HEK293 (cell line): ENCODE measurements at regions not wholly inside any gene's neighbourhood (a gene's known extent, or its start where the extent isn't known, plus 50 kb on each side); places are given as distances from the start of the nearest gene placed in this dataset.

Experiments
- HOXA7 ChIP-seq: sonication (generic); formaldehyde crosslinking; IDR thresholded peaks from 2 replicates; pipeline ENCODE4 v1.8.1; 2022; ENCODE audit warnings: missing genetic modification reagents, borderline replicate concordance
- ZBTB7A ChIP-seq: fragments of 450-650 bp; formaldehyde crosslinking; IDR thresholded peaks from 2 replicates; pipeline ENCODE4 v1.5.1; 2016; ENCODE audit warnings: low read depth, missing biosample characterization, missing genetic modification characterization
- ZNF169 ChIP-seq: fragments of 450-650 bp; formaldehyde crosslinking; IDR thresholded peaks from 2 replicates; pipeline ENCODE4 v1.5.1; 2016; ENCODE audit warnings: missing biosample characterization, missing genetic modification characterization
- ZNF221 ChIP-seq: fragments of 450-650 bp; formaldehyde crosslinking; IDR thresholded peaks from 2 replicates; pipeline ENCODE4 v1.5.1; 2017; ENCODE audit warnings: missing biosample characterization, missing genetic modification characterization, borderline replicate concordance
- ZNF311 ChIP-seq: fragments of 450-650 bp; formaldehyde crosslinking; IDR thresholded peaks from 2 replicates; pipeline ENCODE4 v1.5.1; 2017; ENCODE audit warnings: missing biosample characterization, missing genetic modification characterization, borderline replicate concordance
- ZNF510 ChIP-seq: fragments of 450-650 bp; formaldehyde crosslinking; IDR thresholded peaks from 2 replicates; pipeline ENCODE4 v1.5.1; 2018; ENCODE audit warnings: mild to moderate bottlenecking, missing genetic modification characterization, missing biosample characterization; ENCODE audit not compliant: insufficient replicate concordance
- ZNF621 ChIP-seq: fragments of 450-650 bp; formaldehyde crosslinking; IDR thresholded peaks from 2 replicates; pipeline ENCODE4 v1.5.1; 2017; ENCODE audit warnings: missing biosample characterization, missing genetic modification characterization
- ZNF785 ChIP-seq: fragments of 450-650 bp; formaldehyde crosslinking; IDR thresholded peaks from 2 replicates; pipeline ENCODE4 v1.5.1; 2016; ENCODE audit warnings: missing biosample characterization, missing genetic modification characterization
- TF ChIP-seq, protein P1 (sequence below): fragments of 450-650 bp; formaldehyde crosslinking; IDR thresholded peaks from 2 replicates; pipeline ENCODE4 v1.5.0; 2017; ENCODE audit warnings: missing biosample characterization, missing genetic modification characterization, borderline replicate concordance
- TF ChIP-seq, protein P2 (sequence below): fragments of 450-650 bp; formaldehyde crosslinking; IDR thresholded peaks from 2 replicates; pipeline ENCODE4 v1.5.1; 2016; ENCODE audit warnings: missing biosample characterization, missing genetic modification characterization, low read depth
- TF ChIP-seq, protein P3 (sequence below): fragments of 450-650 bp; formaldehyde crosslinking; IDR thresholded peaks from 2 replicates; pipeline ENCODE4 v1.5.1; 2016; ENCODE audit warnings: missing biosample characterization, missing genetic modification characterization
- TF ChIP-seq, protein P4 (sequence below): fragments of 450-650 bp; formaldehyde crosslinking; IDR thresholded peaks from 2 replicates; pipeline ENCODE4 v1.5.1; 2016; ENCODE audit warnings: missing biosample characterization, missing genetic modification characterization
- TF ChIP-seq, protein P5 (sequence below): fragments of 450-650 bp; formaldehyde crosslinking; IDR thresholded peaks from 2 replicates; pipeline ENCODE4 v1.5.1; 2016; ENCODE audit warnings: missing biosample characterization, missing genetic modification characterization, borderline replicate concordance
- TF ChIP-seq, protein P6 (sequence below): fragments of 450-650 bp; formaldehyde crosslinking; conservative IDR thresholded peaks from 2 replicates; pipeline ENCODE4 v1.5.1; 2016; ENCODE audit warnings: low read depth, missing biosample characterization, missing genetic modification characterization

- TF ChIP-seq ZNF621 (tag by site-specific recombination) (no peak), HOXA7 (CRISPR knock-in tag) (no peak), ZNF510 (tag by site-specific recombination) (no peak), ZNF221 (tag by site-specific recombination) (no peak), ZNF169 (tag by site-specific recombination) (no peak), ZBTB7A (tag by site-specific recombination) (no peak), ZNF311 (tag by site-specific recombination) (no peak), ZNF785 (tag by site-specific recombination) (no peak)
- TF ChIP-seq, protein P1, sequence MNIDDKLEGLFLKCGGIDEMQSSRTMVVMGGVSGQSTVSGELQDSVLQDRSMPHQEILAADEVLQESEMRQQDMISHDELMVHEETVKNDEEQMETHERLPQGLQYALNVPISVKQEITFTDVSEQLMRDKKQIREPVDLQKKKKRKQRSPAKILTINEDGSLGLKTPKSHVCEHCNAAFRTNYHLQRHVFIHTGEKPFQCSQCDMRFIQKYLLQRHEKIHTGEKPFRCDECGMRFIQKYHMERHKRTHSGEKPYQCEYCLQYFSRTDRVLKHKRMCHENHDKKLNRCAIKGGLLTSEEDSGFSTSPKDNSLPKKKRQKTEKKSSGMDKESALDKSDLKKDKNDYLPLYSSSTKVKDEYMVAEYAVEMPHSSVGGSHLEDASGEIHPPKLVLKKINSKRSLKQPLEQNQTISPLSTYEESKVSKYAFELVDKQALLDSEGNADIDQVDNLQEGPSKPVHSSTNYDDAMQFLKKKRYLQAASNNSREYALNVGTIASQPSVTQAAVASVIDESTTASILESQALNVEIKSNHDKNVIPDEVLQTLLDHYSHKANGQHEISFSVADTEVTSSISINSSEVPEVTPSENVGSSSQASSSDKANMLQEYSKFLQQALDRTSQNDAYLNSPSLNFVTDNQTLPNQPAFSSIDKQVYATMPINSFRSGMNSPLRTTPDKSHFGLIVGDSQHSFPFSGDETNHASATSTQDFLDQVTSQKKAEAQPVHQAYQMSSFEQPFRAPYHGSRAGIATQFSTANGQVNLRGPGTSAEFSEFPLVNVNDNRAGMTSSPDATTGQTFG = no peak
- TF ChIP-seq, protein P2, sequence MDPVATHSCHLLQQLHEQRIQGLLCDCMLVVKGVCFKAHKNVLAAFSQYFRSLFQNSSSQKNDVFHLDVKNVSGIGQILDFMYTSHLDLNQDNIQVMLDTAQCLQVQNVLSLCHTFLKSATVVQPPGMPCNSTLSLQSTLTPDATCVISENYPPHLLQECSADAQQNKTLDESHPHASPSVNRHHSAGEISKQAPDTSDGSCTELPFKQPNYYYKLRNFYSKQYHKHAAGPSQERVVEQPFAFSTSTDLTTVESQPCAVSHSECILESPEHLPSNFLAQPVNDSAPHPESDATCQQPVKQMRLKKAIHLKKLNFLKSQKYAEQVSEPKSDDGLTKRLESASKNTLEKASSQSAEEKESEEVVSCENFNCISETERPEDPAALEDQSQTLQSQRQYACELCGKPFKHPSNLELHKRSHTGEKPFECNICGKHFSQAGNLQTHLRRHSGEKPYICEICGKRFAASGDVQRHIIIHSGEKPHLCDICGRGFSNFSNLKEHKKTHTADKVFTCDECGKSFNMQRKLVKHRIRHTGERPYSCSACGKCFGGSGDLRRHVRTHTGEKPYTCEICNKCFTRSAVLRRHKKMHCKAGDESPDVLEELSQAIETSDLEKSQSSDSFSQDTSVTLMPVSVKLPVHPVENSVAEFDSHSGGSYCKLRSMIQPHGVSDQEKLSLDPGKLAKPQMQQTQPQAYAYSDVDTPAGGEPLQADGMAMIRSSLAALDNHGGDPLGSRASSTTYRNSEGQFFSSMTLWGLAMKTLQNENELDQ (tag by site-specific recombination) = no peak
- TF ChIP-seq, protein P3, sequence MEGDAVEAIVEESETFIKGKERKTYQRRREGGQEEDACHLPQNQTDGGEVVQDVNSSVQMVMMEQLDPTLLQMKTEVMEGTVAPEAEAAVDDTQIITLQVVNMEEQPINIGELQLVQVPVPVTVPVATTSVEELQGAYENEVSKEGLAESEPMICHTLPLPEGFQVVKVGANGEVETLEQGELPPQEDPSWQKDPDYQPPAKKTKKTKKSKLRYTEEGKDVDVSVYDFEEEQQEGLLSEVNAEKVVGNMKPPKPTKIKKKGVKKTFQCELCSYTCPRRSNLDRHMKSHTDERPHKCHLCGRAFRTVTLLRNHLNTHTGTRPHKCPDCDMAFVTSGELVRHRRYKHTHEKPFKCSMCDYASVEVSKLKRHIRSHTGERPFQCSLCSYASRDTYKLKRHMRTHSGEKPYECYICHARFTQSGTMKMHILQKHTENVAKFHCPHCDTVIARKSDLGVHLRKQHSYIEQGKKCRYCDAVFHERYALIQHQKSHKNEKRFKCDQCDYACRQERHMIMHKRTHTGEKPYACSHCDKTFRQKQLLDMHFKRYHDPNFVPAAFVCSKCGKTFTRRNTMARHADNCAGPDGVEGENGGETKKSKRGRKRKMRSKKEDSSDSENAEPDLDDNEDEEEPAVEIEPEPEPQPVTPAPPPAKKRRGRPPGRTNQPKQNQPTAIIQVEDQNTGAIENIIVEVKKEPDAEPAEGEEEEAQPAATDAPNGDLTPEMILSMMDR (tag by site-specific recombination) = no peak
- TF ChIP-seq, protein P4, sequence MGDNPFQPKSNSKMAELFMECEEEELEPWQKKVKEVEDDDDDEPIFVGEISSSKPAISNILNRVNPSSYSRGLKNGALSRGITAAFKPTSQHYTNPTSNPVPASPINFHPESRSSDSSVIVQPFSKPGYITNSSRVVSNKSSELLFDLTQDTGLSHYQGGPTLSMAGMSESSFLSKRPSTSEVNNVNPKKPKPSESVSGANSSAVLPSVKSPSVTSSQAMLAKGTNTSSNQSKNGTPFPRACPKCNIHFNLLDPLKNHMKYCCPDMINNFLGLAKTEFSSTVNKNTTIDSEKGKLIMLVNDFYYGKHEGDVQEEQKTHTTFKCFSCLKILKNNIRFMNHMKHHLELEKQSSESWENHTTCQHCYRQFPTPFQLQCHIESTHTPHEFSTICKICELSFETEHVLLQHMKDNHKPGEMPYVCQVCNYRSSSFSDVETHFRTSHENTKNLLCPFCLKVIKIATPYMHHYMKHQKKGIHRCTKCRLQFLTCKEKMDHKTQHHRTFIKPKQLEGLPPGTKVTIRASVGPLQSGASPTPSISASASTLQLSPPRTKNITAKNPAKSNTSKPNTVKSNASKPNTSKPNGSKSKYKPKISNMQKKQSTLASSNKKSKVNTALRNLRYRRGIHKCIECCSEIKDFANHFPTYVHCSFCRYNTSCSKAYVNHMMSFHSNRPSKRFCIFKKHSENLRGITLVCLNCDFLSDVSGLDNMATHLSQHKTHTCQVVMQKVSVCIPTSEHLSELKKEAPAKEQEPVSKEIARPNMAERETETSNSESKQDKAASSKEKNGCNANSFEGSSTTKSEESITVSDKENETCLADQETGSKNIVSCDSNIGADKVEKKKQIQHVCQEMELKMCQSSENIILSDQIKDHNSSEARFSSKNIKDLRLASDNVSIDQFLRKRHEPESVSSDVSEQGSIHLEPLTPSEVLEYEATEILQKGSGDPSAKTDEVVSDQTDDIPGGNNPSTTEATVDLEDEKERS (tag by site-specific recombination) = no peak
- TF ChIP-seq, protein P5, sequence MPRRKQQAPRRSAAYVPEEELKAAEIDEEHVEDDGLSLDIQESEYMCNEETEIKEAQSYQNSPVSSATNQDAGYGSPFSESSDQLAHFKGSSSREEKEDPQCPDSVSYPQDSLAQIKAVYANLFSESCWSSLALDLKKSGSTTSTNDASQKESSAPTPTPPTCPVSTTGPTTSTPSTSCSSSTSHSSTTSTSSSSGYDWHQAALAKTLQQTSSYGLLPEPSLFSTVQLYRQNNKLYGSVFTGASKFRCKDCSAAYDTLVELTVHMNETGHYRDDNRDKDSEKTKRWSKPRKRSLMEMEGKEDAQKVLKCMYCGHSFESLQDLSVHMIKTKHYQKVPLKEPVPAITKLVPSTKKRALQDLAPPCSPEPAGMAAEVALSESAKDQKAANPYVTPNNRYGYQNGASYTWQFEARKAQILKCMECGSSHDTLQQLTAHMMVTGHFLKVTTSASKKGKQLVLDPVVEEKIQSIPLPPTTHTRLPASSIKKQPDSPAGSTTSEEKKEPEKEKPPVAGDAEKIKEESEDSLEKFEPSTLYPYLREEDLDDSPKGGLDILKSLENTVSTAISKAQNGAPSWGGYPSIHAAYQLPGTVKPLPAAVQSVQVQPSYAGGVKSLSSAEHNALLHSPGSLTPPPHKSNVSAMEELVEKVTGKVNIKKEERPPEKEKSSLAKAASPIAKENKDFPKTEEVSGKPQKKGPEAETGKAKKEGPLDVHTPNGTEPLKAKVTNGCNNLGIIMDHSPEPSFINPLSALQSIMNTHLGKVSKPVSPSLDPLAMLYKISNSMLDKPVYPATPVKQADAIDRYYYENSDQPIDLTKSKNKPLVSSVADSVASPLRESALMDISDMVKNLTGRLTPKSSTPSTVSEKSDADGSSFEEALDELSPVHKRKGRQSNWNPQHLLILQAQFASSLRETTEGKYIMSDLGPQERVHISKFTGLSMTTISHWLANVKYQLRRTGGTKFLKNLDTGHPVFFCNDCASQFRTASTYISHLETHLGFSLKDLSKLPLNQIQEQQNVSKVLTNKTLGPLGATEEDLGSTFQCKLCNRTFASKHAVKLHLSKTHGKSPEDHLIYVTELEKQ (tag by site-specific recombination) = no peak
- TF ChIP-seq, protein P6, sequence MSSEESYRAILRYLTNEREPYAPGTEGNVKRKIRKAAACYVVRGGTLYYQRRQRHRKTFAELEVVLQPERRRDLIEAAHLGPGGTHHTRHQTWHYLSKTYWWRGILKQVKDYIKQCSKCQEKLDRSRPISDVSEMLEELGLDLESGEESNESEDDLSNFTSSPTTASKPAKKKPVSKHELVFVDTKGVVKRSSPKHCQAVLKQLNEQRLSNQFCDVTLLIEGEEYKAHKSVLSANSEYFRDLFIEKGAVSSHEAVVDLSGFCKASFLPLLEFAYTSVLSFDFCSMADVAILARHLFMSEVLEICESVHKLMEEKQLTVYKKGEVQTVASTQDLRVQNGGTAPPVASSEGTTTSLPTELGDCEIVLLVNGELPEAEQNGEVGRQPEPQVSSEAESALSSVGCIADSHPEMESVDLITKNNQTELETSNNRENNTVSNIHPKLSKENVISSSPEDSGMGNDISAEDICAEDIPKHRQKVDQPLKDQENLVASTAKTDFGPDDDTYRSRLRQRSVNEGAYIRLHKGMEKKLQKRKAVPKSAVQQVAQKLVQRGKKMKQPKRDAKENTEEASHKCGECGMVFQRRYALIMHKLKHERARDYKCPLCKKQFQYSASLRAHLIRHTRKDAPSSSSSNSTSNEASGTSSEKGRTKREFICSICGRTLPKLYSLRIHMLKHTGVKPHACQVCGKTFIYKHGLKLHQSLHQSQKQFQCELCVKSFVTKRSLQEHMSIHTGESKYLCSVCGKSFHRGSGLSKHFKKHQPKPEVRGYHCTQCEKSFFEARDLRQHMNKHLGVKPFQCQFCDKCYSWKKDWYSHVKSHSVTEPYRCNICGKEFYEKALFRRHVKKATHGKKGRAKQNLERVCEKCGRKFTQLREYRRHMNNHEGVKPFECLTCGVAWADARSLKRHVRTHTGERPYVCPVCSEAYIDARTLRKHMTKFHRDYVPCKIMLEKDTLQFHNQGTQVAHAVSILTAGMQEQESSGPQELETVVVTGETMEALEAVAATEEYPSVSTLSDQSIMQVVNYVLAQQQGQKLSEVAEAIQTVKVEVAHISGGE (tag by site-specific recombination) = no peak
Measured at GRCh38 chr2:104975851-104976250, 62.0 kb upstream of the MRPS9 start.
